ENCODE measurements at regions not wholly inside any gene's neighbourhood (a gene's known extent, or its start where the extent isn't known, plus 50 kb on each side); places are given as distances from the start of the nearest gene placed in this dataset.

DNA sequence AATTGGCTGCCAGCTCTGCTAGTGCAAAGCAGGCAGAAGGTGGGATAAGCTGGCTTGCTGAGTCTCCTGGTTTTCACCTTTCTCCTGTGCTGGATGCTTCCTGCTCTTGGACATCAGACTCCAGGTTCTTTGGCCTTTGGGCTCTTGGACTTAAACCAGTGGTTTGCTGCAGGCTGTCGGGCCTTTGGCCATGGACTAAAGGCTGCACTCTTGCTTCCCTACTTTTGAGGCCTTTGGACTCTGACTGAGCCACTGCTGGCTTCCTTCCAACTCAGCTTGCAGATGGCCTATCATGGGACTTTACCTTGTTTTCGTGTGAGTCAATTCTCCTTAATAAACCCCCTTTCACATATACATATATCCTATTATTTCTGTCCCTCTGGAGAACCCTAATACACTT lies 1293.9 kb upstream of the CDH6 start:
- DNase-seq, result no peak

DNA sequence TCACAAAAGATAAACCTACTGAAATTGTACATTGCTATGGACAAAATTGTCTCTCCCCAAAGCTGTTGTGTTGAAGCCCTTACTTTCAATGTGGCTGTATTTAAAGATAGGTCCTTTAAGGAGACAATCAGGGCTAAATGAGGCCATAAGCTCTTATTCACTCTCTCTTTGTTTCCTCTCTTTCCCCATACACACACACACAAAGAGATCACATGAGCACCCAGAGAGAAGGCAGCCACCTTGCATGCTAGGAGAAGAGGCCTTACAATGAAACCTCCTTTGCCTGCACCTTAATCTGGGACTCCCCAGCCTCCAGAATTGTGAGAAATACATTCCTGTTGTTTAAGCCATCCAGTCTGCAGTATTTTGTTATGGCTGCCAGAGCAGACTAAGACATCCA lies 1295.6 kb upstream of the CDH6 start:
- DNase-seq, result no peak

GRCh38 chr5:29896646-29897045 lies 1296.8 kb upstream of the CDH6 start:
- DNase-seq, result no peak

DNA sequence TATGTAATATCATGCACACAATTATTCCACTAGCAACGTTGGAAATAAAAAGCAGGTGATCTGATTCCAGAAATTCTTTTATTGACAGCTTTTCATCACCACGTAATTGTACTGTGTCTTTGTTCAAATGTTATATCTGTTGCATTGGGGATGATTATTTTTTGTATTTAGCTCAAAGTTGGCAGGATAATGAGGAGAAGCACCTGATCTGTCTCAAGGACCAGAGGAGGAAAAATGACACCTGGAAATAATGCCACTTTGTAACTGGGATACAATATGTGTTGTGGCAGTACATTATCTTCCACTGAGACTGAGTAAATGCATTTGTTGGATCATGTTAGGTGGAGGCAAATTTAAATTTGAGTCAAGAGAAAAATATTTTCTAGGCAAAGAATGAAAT lies 1298.8 kb upstream of the CDH6 start:
- DNase-seq, result no peak

- no peak for DNase-seq
These were observed 1304.4 kb upstream of the CDH6 start for GRCh38 chr5:29889051-29889450.

- DNase-seq, result no peak
These were observed 1307.9 kb upstream of the CDH6 start for GRCh38 chr5:29885595-29885994.

- no peak for DNase-seq
These were observed 1311.5 kb upstream of the CDH6 start for GRCh38 chr5:29882036-29882435.

DNA sequence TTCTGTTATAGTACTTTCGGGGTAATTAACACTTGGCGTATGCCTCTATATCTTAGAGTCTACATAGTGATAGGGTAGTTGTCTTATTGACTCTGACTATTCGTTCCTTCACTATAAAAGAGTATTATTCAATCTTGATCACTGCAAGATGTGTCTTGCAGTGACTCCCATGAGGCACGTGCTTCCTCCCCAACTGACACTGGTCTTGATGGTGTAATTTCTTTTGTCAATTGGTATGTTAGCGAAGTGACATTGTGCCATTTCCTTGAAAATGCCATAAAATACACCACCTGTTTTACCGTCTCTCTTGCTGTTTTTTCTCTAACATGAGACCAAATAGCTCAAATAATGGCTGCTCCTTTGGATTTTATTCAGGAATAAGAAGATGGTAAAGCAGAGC lies 1314.1 kb upstream of the CDH6 start:
- no peak for DNase-seq

- DNase-seq, result no peak
These were observed 1314.9 kb upstream of the CDH6 start for GRCh38 chr5:29878599-29878998.

DNA sequence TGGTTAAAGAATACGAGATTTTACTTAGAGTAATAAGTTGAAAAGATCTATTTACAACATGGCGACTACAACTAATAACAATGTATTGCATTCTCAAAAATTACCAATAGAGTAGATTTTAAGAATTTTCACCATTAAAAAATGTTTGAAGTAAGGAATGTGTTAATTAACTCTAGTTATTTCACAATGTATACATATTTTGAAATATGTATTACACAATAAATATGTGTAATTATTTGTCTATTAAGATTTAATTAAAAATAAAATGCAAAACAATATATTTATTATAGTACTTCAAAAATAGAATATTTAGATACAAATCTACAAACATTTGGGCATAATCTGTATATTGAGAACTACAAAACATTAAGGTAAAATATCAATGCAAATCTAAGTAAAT lies 1326.3 kb upstream of the CDH6 start:
- DNase-seq, result no peak

DNA sequence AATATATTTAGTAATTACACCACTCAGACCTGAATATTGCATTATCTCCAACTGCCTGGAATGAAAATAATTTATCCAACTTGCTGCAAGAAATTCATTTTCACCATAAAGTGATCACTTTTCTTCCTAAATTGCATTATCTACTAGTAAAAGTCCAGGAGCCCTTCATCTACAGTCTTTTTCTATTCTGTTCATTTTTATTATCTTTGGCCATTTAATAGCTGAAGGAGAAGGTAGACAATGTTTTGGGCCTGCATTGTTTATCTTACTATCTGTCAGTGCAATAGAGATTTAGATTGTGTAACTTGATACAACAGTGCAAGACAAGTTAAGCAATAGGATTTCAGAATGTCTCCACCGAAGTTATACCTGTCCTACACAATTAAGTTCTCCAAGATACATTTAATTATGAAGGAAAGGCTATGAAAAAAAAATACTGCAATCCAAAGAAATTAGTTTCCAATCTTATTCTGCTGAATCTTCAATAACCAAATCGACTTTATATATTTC lies 1339.7 kb upstream of the CDH6 start:
- no peak for DNase-seq

- no peak for DNase-seq
These were observed 1341.2 kb upstream of the CDH6 start for GRCh38 chr5:29852329-29852728.

DNA sequence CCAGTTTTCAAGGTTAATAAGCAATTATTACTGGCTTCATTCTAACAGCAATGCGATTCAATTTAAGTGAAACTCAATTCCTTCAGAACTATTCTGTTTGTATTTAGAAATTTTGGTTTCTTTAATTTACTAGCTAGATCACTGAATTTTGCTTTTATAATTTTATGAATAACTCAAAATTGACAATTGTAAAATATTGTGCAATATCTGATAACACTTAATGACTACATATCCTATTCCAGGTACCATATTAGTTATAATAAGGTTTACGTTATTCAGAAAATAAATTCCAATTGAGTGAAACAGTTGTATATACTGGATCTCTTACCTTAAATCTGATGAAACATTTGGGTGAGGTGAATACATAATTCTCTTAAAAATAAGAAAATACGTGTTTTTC lies 1348.3 kb upstream of the CDH6 start:
- no peak for DNase-seq

- no peak for DNase-seq
These were observed 1360.1 kb upstream of the CDH6 start for GRCh38 chr5:29833394-29833793.

- DNase-seq, result no peak
These were observed 1371.0 kb upstream of the CDH6 start for GRCh38 chr5:29822521-29822920.

DNA sequence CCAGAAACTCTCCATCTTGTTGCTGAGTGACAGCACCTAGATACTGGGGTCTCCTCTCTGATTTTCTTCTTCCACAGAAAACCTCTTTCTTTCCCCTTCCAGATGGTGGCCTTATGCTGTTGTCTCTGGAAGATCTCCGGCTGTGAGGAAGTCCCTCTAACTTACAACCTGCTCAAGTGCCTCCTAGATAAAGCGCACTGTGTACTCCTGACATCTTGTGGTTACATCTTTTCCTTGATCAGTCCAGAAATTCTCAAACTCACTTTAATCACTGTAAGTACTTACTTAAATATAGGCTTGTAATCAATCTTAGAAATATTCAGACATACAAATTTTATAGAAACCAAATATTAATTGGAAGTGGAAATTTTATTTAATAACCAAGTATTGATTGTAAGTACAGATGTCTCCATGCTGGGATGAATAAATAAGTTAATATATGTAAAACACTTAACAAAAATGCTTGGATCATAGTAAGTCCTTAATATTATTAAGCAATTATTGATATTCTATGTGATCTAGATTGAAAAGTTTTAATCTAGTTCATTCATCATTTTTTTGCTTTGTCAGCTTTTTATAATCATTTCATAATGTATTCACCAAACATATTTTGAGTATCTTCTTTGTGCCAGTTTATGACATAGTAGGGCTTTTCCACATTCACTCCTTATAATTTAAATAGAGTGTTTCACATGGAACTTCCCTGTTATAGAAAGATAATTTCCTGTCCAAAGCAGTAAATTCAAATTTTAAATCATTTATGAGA lies 1381.4 kb upstream of the CDH6 start:
- no peak for DNase-seq

DNA sequence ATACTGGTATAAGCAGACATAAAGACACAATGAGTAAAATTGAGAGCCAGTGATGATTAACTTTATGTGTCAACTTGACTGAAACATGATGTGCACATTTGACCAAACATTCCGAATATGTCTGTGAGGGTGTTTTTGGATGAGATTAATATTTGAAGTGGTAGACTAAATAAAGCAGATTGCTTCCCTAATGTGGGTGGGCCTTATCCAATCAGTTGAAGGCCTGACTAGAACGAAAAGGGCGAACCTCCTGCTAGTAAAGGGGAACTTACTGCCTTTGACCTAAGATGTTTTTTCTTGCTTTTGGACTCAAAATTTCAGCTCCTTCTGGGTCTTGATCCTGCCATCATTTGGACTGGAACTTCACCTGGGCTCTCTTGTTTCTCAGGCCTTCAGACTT lies 1387.7 kb upstream of the CDH6 start:
- DNase-seq, result no peak

DNA sequence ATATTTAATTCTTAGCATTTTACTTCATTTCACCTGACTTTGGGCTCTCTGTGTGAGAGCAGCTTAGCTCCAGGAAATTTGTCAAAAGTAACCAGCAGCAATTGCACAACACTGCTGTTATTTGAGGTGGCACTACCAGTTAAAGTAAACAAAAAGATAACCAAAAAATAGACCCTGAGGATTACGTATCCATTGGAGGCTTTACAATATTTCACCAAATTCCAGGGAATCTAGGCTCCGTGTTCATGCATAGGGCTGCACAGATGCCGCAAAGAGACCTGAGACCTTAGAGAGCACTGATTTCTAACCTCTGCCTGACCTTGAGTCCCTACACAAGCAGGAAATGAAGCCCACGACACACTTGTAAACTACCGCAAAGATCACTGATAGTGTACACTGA lies 1392.7 kb upstream of the CDH6 start:
- no peak for DNase-seq

DNA sequence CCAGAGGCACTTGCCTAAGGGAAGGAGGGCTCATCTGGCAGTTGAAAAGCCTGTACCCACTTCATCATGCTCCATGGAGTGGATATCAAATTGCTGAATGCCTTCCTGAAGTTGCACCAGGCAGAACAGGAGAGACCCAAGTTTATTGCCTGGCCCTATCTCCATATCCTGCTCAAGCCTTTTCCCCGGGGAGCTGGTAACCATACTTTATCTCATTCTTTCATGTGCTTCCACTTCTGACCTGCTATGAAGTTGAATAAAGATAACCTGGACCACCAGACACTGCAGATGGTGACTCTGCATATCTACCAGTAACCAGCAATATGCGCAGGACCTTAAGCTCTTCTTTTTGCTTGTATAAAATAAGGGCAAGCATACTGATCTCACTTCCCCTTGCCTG lies 1397.5 kb upstream of the CDH6 start:
- no peak for DNase-seq

- no peak for DNase-seq
These were observed 1398.3 kb upstream of the CDH6 start for GRCh38 chr5:29795096-29795652.

GRCh38 chr5:29794141-29794787 lies 1399.2 kb upstream of the CDH6 start:
- DNase-seq, result no peak

GRCh38 chr5:29790281-29790680 lies 1403.2 kb upstream of the CDH6 start:
- DNase-seq, result no peak

DNA sequence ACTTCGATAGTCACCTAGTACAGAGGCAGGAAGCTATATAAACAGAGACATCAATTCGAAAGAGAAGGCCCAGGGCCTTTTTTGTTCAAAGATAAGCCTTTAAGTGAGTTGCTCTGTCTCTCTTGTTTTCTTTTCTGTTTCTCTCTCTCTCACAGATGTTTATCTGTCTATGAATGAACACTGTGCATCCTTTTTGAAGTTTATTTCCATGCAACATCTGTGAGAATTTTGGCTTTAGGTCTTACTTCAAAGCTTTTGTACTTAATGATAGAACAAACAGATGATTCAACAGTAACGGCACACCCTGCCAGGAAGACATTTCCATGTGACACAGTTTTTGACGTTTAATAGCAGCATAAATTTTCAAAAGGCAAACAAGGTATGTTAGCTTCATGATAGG lies 1413.1 kb upstream of the CDH6 start:
- DNase-seq, result no peak

GRCh38 chr5:29779141-29779540 lies 1414.3 kb upstream of the CDH6 start:
- no peak for DNase-seq

Measured in NCI-H2029 treated with DMSO at 0.1 percent for 48 hours (cell line).